Panc1 (cell line): ENCODE measurements at regions not wholly inside any gene's neighbourhood (a gene's known extent, or its start where the extent isn't known, plus 50 kb on each side); places are given as distances from the start of the nearest gene placed in this dataset.

ENCODE experiments used
- ATAC-seq: fragments of 200-7000 bp; cut with Tn5 transposase; 2 replicates; pipeline ENCODE4 v1.9.1; 2020; ENCODE audit warnings: mild to moderate bottlenecking, moderate library complexity
- BruUV-seq: library from RNA; stranded (reverse); fragments of 400-500 nt; replicated peaks from 2 replicates; lab custom pipeline; 2021; lab: Mats Ljungman, UMichigan
- CTCF ChIA-PET: fragments of 300-600 bp; sonication (Branson Sonifier 250); formaldehyde crosslinking; loops from one replicate; lab custom pipeline; 2022; ENCODE audit warnings: antibody characterized with exemption; lab: Charles Lee
- POLR2A ChIA-PET: fragments of 300-600 bp; sonication (Branson Sonifier 250); formaldehyde crosslinking; loops from one replicate; lab custom pipeline; 2022; ENCODE audit warnings: antibody characterized with exemption; lab: Charles Lee
- DNase-seq: peaks from one replicate; pipeline ENCODE4 v3.0.0-alpha.2; 2010; ENCODE audit warnings: low read depth, low spot score
- H3K27ac ChIP-seq: 2 replicates; pipeline ENCODE4 v1.5.1; 2011; ENCODE audit warnings: mild to moderate bottlenecking, low read length, inconsistent platforms
- H3K27me3 ChIP-seq: fragments of 200-500 bp; sonication (Bioruptor generic); 2 replicates; pipeline ENCODE4 v1.6.0; 2014; ENCODE audit warnings: low read length, inconsistent platforms; ENCODE audit not compliant: control insufficient read depth, insufficient read depth
- H3K36me3 ChIP-seq: fragments of 200-500 bp; sonication (Bioruptor generic); 2 replicates; pipeline ENCODE4 v1.5.1; 2014; ENCODE audit warnings: inconsistent platforms, mild to moderate bottlenecking, low read length, moderate library complexity; ENCODE audit not compliant: control insufficient read depth, insufficient read depth
- H3K4me1 ChIP-seq: 2 replicates; pipeline ENCODE4 v1.5.1; 2011; ENCODE audit warnings: inconsistent platforms, mild to moderate bottlenecking, low read length, moderate library complexity; ENCODE audit not compliant: control insufficient read depth, insufficient read depth
- H3K4me3 ChIP-seq, 2 experiments: 2 replicates each; pipeline ENCODE4 v1.5.1; 2011 to 2012; ENCODE audit warnings: low read depth in 2 of 2, low read length in 2 of 2, mild to moderate bottlenecking in 2 of 2, inconsistent platforms in 1 of 2, moderate library complexity in 1 of 2
- H3K9me3 ChIP-seq: fragments of 200-500 bp; sonication (Bioruptor generic); 2 replicates; pipeline ENCODE4 v1.5.1; 2014; ENCODE audit warnings: low read depth, mild to moderate bottlenecking, inconsistent platforms, low read length, moderate library complexity; ENCODE audit not compliant: control insufficient read depth, insufficient read depth
- POLR2AphosphoS5 ChIP-seq: IDR thresholded peaks from 2 replicates; pipeline ENCODE4 v1.6.1; 2012; ENCODE audit warnings: mild to moderate bottlenecking, low read depth, low read length, moderate library complexity
- SIN3A ChIP-seq: IDR thresholded peaks from 2 replicates; pipeline ENCODE4 v1.6.1; 2012; ENCODE audit warnings: low read depth, mild to moderate bottlenecking, low read length, moderate library complexity, borderline replicate concordance; ENCODE audit not compliant: insufficient read depth
- TCF7L2 ChIP-seq: IDR thresholded peaks from 2 replicates; pipeline ENCODE4 v1.6.1; 2011; ENCODE audit warnings: mild to moderate bottlenecking, low read depth, low read length, inconsistent platforms
- in situ Hi-C: cut with HindIII; loops from 2 replicates; pipeline ENCODE4 v1.10.0; 2016; ENCODE audit warnings: low sequenced_read_pairs, low pct_unique_long_range_greater_than_20kb
- intact Hi-C: fragments of 100-400 bp; cut with micrococcal nuclease; formaldehyde crosslinking; loops from one replicate; pipeline ENCODE4 v1.10.0; 2022; ENCODE audit not compliant: unreplicated experiment
- TF ChIP-seq, protein P1 (sequence below), 2 experiments: IDR thresholded peaks; 2 replicates each; pipeline ENCODE4 v1.6.1; 2011 to 2012; ENCODE audit warnings: low read depth in 2 of 2, control low read depth in 1 of 2, low read length in 1 of 2, mild to moderate bottlenecking in 1 of 2, moderate library complexity in 1 of 2; ENCODE audit not compliant: insufficient read depth in 1 of 2
- TF ChIP-seq, protein P2 (sequence below): fragments of 450-650 bp; IDR thresholded peaks from 2 replicates; pipeline ENCODE4 v1.5.1; 2017; ENCODE audit warnings: mild to moderate bottlenecking

DNA sequence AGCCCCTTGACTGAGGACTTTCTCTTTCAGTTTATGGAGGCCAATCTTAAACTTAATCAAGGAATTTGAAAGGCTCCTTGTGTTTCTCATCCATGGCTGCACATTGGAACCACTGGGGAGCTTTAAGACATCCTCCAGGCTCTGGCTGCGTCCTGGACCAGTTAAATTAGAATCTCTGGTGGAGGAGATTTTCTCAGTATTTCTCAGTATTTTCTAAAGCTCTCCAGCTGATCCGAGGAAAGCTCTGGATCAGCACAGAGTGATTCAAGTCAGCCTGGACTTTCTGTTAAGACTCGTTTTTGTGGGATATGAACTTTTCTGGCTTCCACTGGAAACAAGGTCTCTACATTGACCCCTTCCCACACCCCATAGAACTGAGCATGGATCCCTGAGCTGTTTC, 249.8 kb downstream of the STK31 start:
- intact Hi-C loops = no loop called here
- ATAC-seq (no peak), DNase-seq (no peak)
- no TSS peak for BruUV-seq
- H3K4me1 ChIP-seq = peaks cover 9% of the 10 kb centered on the region
- H3K27me3 ChIP-seq = no peaks in the 10 kb centered on the region
- H3K36me3 ChIP-seq = no peaks in the 10 kb centered on the region
- no peak overlapping the region for H3K27ac ChIP-seq
- no peak overlapping the region for H3K4me3 ChIP-seq
- TF ChIP-seq TCF7L2 = no peak
- in situ Hi-C loops = no loop called here
- POLR2A ChIA-PET = no interaction called here
- CTCF ChIA-PET = no interaction called here
- no peaks in the 10 kb centered on the region for H3K9me3 ChIP-seq

DNA sequence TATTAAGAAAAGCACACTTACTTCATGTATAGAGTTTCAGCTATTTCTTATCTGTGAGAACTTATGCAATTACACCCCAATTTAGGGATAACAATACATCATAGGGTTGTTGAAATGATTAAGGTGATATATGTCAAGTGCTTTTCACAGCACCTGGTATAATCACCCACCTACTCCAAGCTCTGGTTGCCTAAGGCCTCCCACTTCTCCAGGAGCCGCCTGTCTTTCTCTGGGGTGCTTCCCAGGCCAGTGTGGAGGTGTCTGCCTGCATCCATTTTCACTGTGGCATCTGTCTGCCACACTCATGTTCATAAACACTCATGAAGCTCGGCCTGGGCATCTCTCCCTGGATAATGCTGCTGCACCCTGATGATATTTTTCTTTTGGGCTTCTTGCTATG, 250.3 kb downstream of the STK31 start:
- ATAC-seq (no peak), DNase-seq (no peak)
- Histone ChIP-seq H3K36me3 (no peaks in the 10 kb centered on the region), H3K4me3 (no peak overlapping the region), H3K27ac (no peak overlapping the region), H3K9me3 (no peaks in the 10 kb centered on the region), H3K4me1 (peaks cover 9% of the 10 kb centered on the region), H3K27me3 (no peaks in the 10 kb centered on the region)
- no TSS peak for BruUV-seq
- intact Hi-C loops = no loop called here
- TF ChIP-seq POLR2AphosphoS5 (no peak), TCF7L2 (no peak), SIN3A (no peak)
- TF ChIP-seq, protein P1, sequence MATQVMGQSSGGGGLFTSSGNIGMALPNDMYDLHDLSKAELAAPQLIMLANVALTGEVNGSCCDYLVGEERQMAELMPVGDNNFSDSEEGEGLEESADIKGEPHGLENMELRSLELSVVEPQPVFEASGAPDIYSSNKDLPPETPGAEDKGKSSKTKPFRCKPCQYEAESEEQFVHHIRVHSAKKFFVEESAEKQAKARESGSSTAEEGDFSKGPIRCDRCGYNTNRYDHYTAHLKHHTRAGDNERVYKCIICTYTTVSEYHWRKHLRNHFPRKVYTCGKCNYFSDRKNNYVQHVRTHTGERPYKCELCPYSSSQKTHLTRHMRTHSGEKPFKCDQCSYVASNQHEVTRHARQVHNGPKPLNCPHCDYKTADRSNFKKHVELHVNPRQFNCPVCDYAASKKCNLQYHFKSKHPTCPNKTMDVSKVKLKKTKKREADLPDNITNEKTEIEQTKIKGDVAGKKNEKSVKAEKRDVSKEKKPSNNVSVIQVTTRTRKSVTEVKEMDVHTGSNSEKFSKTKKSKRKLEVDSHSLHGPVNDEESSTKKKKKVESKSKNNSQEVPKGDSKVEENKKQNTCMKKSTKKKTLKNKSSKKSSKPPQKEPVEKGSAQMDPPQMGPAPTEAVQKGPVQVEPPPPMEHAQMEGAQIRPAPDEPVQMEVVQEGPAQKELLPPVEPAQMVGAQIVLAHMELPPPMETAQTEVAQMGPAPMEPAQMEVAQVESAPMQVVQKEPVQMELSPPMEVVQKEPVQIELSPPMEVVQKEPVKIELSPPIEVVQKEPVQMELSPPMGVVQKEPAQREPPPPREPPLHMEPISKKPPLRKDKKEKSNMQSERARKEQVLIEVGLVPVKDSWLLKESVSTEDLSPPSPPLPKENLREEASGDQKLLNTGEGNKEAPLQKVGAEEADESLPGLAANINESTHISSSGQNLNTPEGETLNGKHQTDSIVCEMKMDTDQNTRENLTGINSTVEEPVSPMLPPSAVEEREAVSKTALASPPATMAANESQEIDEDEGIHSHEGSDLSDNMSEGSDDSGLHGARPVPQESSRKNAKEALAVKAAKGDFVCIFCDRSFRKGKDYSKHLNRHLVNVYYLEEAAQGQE (IDR thresholded peaks at IDR 0.05; ENCODE audit: insufficient read depth in 1 of 2, low read depth in 2 of 2, low read length in 1 of 2) = no peak
- POLR2A ChIA-PET = no interaction called here
- in situ Hi-C loops = no loop called here
- CTCF ChIA-PET = no interaction called here

DNA sequence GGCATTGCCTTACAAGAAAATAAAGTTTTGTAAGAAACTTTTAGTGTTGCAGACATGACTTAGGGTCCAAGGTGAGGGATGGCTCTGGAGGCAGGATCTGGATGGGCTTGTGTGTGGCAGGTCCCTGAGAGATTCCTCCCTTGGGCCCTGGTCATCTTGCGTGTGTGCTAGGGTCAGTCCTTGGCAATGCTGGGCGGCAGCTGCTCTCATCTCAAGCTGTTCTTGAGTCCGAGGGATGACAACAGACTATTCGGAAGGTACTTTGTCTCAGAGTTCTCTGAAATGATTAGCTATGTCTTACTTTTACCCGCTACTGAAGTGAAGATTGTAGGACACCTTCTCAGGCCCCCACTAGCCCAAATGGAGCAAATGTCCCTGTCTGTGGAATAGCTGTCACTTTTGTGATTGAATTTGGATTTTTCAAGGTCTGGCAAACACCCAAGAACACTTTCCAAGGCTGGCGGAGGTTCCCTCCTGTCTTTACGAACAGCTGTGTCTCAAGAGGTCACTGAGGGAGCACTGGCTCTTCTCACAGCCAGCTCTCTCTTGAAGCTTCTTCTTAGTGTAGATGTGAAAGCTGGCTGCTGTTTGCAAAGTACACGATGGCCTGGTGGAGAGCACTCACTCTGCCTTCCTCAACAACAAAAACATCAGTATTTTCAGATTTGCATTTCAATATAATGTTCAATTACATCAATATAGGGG, 253.6 kb downstream of the STK31 start:
- no peak overlapping the region for H3K4me3 ChIP-seq
- POLR2A ChIA-PET = no interaction called here

More for the DNA sequence above, 253.6 kb downstream of the STK31 start:
- ATAC-seq = no peak
- Histone ChIP-seq H3K27ac (no peak overlapping the region), H3K9me3 (no peaks in the 10 kb centered on the region), H3K27me3 (no peaks in the 10 kb centered on the region), H3K36me3 (no peaks in the 10 kb centered on the region), H3K4me1 (no peaks in the 10 kb centered on the region)
- DNase-seq = no peak
- CTCF ChIA-PET = no interaction called here
- intact Hi-C loops = no loop called here
- no TSS peak for BruUV-seq
- no peak for TF ChIP-seq POLR2AphosphoS5
- no peak for TF ChIP-seq TCF7L2
- no peak for TF ChIP-seq SIN3A
- TF ChIP-seq, protein P2, sequence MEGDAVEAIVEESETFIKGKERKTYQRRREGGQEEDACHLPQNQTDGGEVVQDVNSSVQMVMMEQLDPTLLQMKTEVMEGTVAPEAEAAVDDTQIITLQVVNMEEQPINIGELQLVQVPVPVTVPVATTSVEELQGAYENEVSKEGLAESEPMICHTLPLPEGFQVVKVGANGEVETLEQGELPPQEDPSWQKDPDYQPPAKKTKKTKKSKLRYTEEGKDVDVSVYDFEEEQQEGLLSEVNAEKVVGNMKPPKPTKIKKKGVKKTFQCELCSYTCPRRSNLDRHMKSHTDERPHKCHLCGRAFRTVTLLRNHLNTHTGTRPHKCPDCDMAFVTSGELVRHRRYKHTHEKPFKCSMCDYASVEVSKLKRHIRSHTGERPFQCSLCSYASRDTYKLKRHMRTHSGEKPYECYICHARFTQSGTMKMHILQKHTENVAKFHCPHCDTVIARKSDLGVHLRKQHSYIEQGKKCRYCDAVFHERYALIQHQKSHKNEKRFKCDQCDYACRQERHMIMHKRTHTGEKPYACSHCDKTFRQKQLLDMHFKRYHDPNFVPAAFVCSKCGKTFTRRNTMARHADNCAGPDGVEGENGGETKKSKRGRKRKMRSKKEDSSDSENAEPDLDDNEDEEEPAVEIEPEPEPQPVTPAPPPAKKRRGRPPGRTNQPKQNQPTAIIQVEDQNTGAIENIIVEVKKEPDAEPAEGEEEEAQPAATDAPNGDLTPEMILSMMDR = no peak
- TF ChIP-seq, protein P1 (IDR thresholded peaks at IDR 0.05; ENCODE audit: insufficient read depth in 1 of 2, low read depth in 2 of 2, low read length in 1 of 2) = no peak
- in situ Hi-C loops = no loop called here
